H9 (cell line): ENCODE measurements at regions not wholly inside any gene's neighbourhood (a gene's known extent, or its start where the extent isn't known, plus 50 kb on each side); places are given as distances from the start of the nearest gene placed in this dataset.

Source experiments
- DNase-seq: peaks from one replicate; pipeline ENCODE4 v3.0.0-alpha.2; 2017
- H2AFZ ChIP-seq: one replicate; pipeline ENCODE4 v1.6.1; 2013; ENCODE audit warnings: mild to moderate bottlenecking, low read length, control low read depth, moderate library complexity
- H2AK5ac ChIP-seq: 2 replicates; pipeline ENCODE4 v1.6.1; 2013; ENCODE audit warnings: low read length, control low read depth, mixed read lengths; ENCODE audit not compliant: insufficient read length
- H2BK120ac ChIP-seq: one replicate; pipeline ENCODE4 v1.6.1; 2013; ENCODE audit warnings: low read depth, mild to moderate bottlenecking, low read length, control low read depth, inconsistent platforms; ENCODE audit not compliant: poor library complexity, severe bottlenecking
- H2BK12ac ChIP-seq: 2 replicates; pipeline ENCODE4 v1.6.1; 2013; ENCODE audit warnings: low read length, control low read depth, mixed read lengths, low read depth; ENCODE audit not compliant: insufficient read length
- H2BK15ac ChIP-seq: 2 replicates; pipeline ENCODE4 v1.6.1; 2013; ENCODE audit warnings: low read depth, low read length, control low read depth
- H2BK20ac ChIP-seq: one replicate; pipeline ENCODE4 v1.6.1; 2013; ENCODE audit warnings: low read depth, mild to moderate bottlenecking, low read length, control low read depth, inconsistent platforms; ENCODE audit not compliant: poor library complexity, severe bottlenecking
- H2BK5ac ChIP-seq: 2 replicates; pipeline ENCODE4 v1.6.1; 2013; ENCODE audit warnings: low read length, control low read depth, mixed read lengths; ENCODE audit not compliant: insufficient read length
- H3K14ac ChIP-seq: 2 replicates; pipeline ENCODE4 v1.6.1; 2013; ENCODE audit warnings: low read length, control low read depth; ENCODE audit not compliant: insufficient read depth
- H3K18ac ChIP-seq: 2 replicates; pipeline ENCODE4 v1.6.1; 2013; ENCODE audit warnings: low read depth, mild to moderate bottlenecking, mixed read lengths, low read length, control low read depth; ENCODE audit not compliant: insufficient read length
- H3K23ac ChIP-seq: 2 replicates; pipeline ENCODE4 v1.6.1; 2013; ENCODE audit warnings: low read length, control low read depth, mixed read lengths, low read depth; ENCODE audit not compliant: insufficient read length
- H3K23me2 ChIP-seq: 2 replicates; pipeline ENCODE4 v1.6.1; 2013; ENCODE audit warnings: low read depth, mild to moderate bottlenecking, mixed read lengths, low read length, control low read depth; ENCODE audit not compliant: insufficient read length, poor library complexity, severe bottlenecking
- H3K27ac ChIP-seq: 2 replicates; pipeline ENCODE4 v1.5.1; 2013; ENCODE audit warnings: low read length, control low read depth, mixed read lengths, low read depth; ENCODE audit not compliant: insufficient read length
- H3K27me3 ChIP-seq: 2 replicates; pipeline ENCODE4 v1.6.1; 2013; ENCODE audit warnings: low read length, control low read depth, inconsistent platforms; ENCODE audit not compliant: insufficient read depth
- H3K4ac ChIP-seq: 2 replicates; pipeline ENCODE4 v1.6.1; 2013; ENCODE audit warnings: low read depth, mild to moderate bottlenecking, control low read depth, inconsistent platforms, low read length, moderate library complexity
- H3K4me1 ChIP-seq: 2 replicates; pipeline ENCODE4 v1.6.1; 2013; ENCODE audit warnings: low read length, control low read depth, inconsistent platforms; ENCODE audit not compliant: insufficient read depth
- H3K4me2 ChIP-seq: 2 replicates; pipeline ENCODE4 v1.6.1; 2013; ENCODE audit warnings: low read length, control low read depth, mixed read lengths; ENCODE audit not compliant: insufficient read length, insufficient read depth
- H3K56ac ChIP-seq: 2 replicates; pipeline ENCODE4 v1.6.1; 2013; ENCODE audit warnings: low read depth, mild to moderate bottlenecking, mixed read lengths, low read length, control low read depth; ENCODE audit not compliant: insufficient read length
- H3K79me1 ChIP-seq: 2 replicates; pipeline ENCODE4 v1.6.1; 2013; ENCODE audit warnings: low read depth, mild to moderate bottlenecking, moderate library complexity, low read length, control low read depth, inconsistent platforms; ENCODE audit not compliant: insufficient read depth, poor library complexity, severe bottlenecking
- H3K79me2 ChIP-seq: 2 replicates; pipeline ENCODE4 v1.6.1; 2013; ENCODE audit warnings: low read length, control low read depth, inconsistent platforms; ENCODE audit not compliant: insufficient read depth
- H3K9ac ChIP-seq: 2 replicates; pipeline ENCODE4 v1.6.1; 2013; ENCODE audit warnings: low read length, control low read depth, mixed read lengths; ENCODE audit not compliant: insufficient read length; ENCODE audit errors: extremely low read depth
- H3K9me3 ChIP-seq: one replicate; pipeline ENCODE4 v1.6.1; 2013; ENCODE audit warnings: low read depth, low read length, inconsistent platforms; ENCODE audit not compliant: control insufficient read depth
- H3T11ph ChIP-seq: one replicate; pipeline ENCODE4 v1.6.1; 2013; ENCODE audit warnings: mild to moderate bottlenecking, low read length, control low read depth, inconsistent platforms
- H4K20me1 ChIP-seq: one replicate; pipeline ENCODE4 v1.6.1; 2013; ENCODE audit not compliant: control insufficient read depth, insufficient read length, insufficient read depth
- H4K5ac ChIP-seq: 2 replicates; pipeline ENCODE4 v1.6.1; 2013; ENCODE audit warnings: low read depth, mild to moderate bottlenecking, mixed read lengths, low read length, control low read depth; ENCODE audit not compliant: insufficient read length
- H4K8ac ChIP-seq: replicated peaks from 2 replicates; pipeline ENCODE4 v1.6.1; 2013; ENCODE audit warnings: low read length, control low read depth, mixed read lengths, low read depth; ENCODE audit not compliant: insufficient read length
- H4K91ac ChIP-seq: 2 replicates; pipeline ENCODE4 v1.6.1; 2013; ENCODE audit warnings: low read depth, mild to moderate bottlenecking, moderate library complexity, mixed read lengths, low read length, control low read depth; ENCODE audit not compliant: insufficient read length
- H3K27ac Mint-ChIP-seq, 3 experiments: 2 replicates in 2 of 3; 3 replicates in 1 of 3; pipeline ENCODE4 v1.8.0; 2020 to 2021; ENCODE audit warnings: mixed read lengths in 3 of 3, mild to moderate bottlenecking in 1 of 3, moderate library complexity in 1 of 3
- H3K27me3 Mint-ChIP-seq: 2 replicates; pipeline ENCODE4 v1.8.0; 2021; ENCODE audit warnings: low read depth, mild to moderate bottlenecking, moderate library complexity, mixed read lengths
- H3K36me3 Mint-ChIP-seq, 3 experiments: 2 replicates in 2 of 3; 3 replicates in 1 of 3; pipeline ENCODE4 v1.8.0; 2020 to 2021; ENCODE audit warnings: low read depth in 3 of 3, mixed read lengths in 3 of 3; ENCODE audit not compliant: insufficient read depth in 1 of 3
- H3K4me1 Mint-ChIP-seq, 2 experiments: 2 replicates each; pipeline ENCODE4 v1.8.0; 2020; ENCODE audit warnings: mixed read lengths in 2 of 2
- H3K4me3 Mint-ChIP-seq, 2 experiments: 2 replicates in 1 of 2; 3 replicates in 1 of 2; pipeline ENCODE4 v1.8.0; 2020 to 2021; ENCODE audit warnings: mild to moderate bottlenecking in 2 of 2, mixed read lengths in 2 of 2, moderate library complexity in 1 of 2
- H3K9me3 Mint-ChIP-seq, 2 experiments: 2 replicates in 1 of 2; 3 replicates in 1 of 2; pipeline ENCODE4 v1.8.0; 2020; ENCODE audit warnings: mild to moderate bottlenecking in 2 of 2, mixed read lengths in 2 of 2, moderate library complexity in 1 of 2
- WGBS: extraction: QIAGEN DNeasy Blood & Tissue Kit; methylation state at CpG from one replicate; pipeline ENCODE4 v1.1.7; 2013; ENCODE audit warnings: missing lambda C conversion rate, low lambda C conversion rate, mixed read lengths; ENCODE audit not compliant: insufficient read length; ENCODE audit errors: extremely low coverage; 5-methylcytosine and 5-hydroxymethylcytosine counted together
- TF ChIP-seq, protein P1 (sequence below): fragments of 200-600 bp; sonication (generic); conservative IDR thresholded peaks from 3 replicates; pipeline ENCODE4 v1.8.0; 2021; ENCODE audit warnings: antibody characterized with exemption, mild to moderate bottlenecking

GRCh38 chr6:167554854-167555253, 230.0 kb downstream of the TTLL2 start:
- no peak overlapping the region for H3K27ac Mint-ChIP-seq
- peaks cover 8 to 10% of the 10 kb centered on the region in 2 experiments for H3K4me1 Mint-ChIP-seq
- no peak overlapping the region for H2BK20ac ChIP-seq
- H2AFZ ChIP-seq = no peak overlapping the region
- H3K27me3 Mint-ChIP-seq = peaks cover 3% of the 10 kb centered on the region
- H2BK5ac ChIP-seq = no peak overlapping the region
- H4K8ac ChIP-seq = no peak overlapping the region
- H3K56ac ChIP-seq = no peak overlapping the region
- no peak overlapping the region; the same call in 1 of the 2 replicates for H3K14ac ChIP-seq
- no peaks in the 10 kb centered on the region for H3K79me2 ChIP-seq
- no peak overlapping the region for H3K4me2 ChIP-seq
- no CpG with 5 or more reads among the region's 11 CpGs for WGBS
- no peak overlapping the region for H2AK5ac ChIP-seq
- no peak overlapping the region for H3K9ac ChIP-seq
- H3K9me3 Mint-ChIP-seq = peaks cover 6 to 10% of the 10 kb centered on the region in 2 experiments
- no peak overlapping the region for H4K5ac ChIP-seq
- TF ChIP-seq, protein P1, sequence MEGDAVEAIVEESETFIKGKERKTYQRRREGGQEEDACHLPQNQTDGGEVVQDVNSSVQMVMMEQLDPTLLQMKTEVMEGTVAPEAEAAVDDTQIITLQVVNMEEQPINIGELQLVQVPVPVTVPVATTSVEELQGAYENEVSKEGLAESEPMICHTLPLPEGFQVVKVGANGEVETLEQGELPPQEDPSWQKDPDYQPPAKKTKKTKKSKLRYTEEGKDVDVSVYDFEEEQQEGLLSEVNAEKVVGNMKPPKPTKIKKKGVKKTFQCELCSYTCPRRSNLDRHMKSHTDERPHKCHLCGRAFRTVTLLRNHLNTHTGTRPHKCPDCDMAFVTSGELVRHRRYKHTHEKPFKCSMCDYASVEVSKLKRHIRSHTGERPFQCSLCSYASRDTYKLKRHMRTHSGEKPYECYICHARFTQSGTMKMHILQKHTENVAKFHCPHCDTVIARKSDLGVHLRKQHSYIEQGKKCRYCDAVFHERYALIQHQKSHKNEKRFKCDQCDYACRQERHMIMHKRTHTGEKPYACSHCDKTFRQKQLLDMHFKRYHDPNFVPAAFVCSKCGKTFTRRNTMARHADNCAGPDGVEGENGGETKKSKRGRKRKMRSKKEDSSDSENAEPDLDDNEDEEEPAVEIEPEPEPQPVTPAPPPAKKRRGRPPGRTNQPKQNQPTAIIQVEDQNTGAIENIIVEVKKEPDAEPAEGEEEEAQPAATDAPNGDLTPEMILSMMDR = no peak
- no peak overlapping the region for H3K4me3 Mint-ChIP-seq
- no peak overlapping the region for H3K23ac ChIP-seq
- H3K18ac ChIP-seq = no peak overlapping the region
- H4K20me1 ChIP-seq = peaks cover 3% of the 10 kb centered on the region
- no peak overlapping the region for H2BK15ac ChIP-seq
- no peaks in the 10 kb centered on the region; a peak in 2 of 7 replicates for H3K36me3 Mint-ChIP-seq
- H3K23me2 ChIP-seq = peaks cover 3% of the 10 kb centered on the region
- no peaks in the 10 kb centered on the region for H3K27me3 ChIP-seq
- H3K79me1 ChIP-seq = no peaks in the 10 kb centered on the region
- no peak overlapping the region for H3K27ac ChIP-seq
- no peak overlapping the region for H4K91ac ChIP-seq
- no peak overlapping the region for H2BK12ac ChIP-seq
- H3T11ph ChIP-seq = no peak overlapping the region
- no peak overlapping the region for H3K4ac ChIP-seq
- H3K9me3 ChIP-seq = no peaks in the 10 kb centered on the region
- no peaks in the 10 kb centered on the region; the same call in 1 of the 2 replicates for H3K4me1 ChIP-seq
- no peak for DNase-seq
- no peak overlapping the region for H2BK120ac ChIP-seq
